H1 (cell line): ENCODE measurements at regions not wholly inside any gene's neighbourhood (a gene's known extent, or its start where the extent isn't known, plus 50 kb on each side); places are given as distances from the start of the nearest gene placed in this dataset.

ENCODE experiments used
- CTCF ChIA-PET: fragments of 300-600 bp; sonication (Branson Sonifier 250); formaldehyde crosslinking; loops from one replicate; lab custom pipeline; 2021; ENCODE audit not compliant: partially characterized antibody; lab: Charles Lee
- POLR2A ChIA-PET: fragments of 300-600 bp; sonication (Branson Sonifier 250); formaldehyde crosslinking; loops from one replicate; lab custom pipeline; 2021; ENCODE audit warnings: inconsistent platforms; ENCODE audit not compliant: partially characterized antibody; lab: Charles Lee
- DNase-seq, 2 experiments: peaks; one replicate each; pipeline versions ENCODE4 v3.0.0 to v3.0.0-alpha.2; 2010 to 2022; ENCODE audit warnings: low spot score in 2 of 2, low read depth in 1 of 2, mixed read lengths in 1 of 2
- FAIRE-seq: peaks from 2 replicates; lab custom pipeline; 2011; peaks lifted over from hg19 to GRCh38; lab: Jason Lieb, UNC
- H2AFZ ChIP-seq: 2 replicates; pipeline ENCODE4 v1.8.1; 2012; ENCODE audit warnings: low read length, inconsistent platforms
- H2AK5ac ChIP-seq: 2 replicates; pipeline ENCODE4 v1.6.1; 2013; ENCODE audit warnings: low read depth, low read length
- H2BK120ac ChIP-seq: replicated peaks from 2 replicates; pipeline ENCODE3; 2013; ENCODE audit warnings: low read depth, low read length, inconsistent platforms
- H2BK12ac ChIP-seq: 2 replicates; pipeline ENCODE4 v1.6.1; 2013; ENCODE audit warnings: low read depth, low read length
- H2BK15ac ChIP-seq: 2 replicates; pipeline ENCODE4 v1.6.1; 2013; ENCODE audit warnings: low read length
- H2BK20ac ChIP-seq: 2 replicates; pipeline ENCODE4 v1.6.1; 2013; ENCODE audit warnings: low read length
- H2BK5ac ChIP-seq: 2 replicates; pipeline ENCODE4 v1.6.1; 2013; ENCODE audit warnings: low read depth, low read length
- H3K14ac ChIP-seq: 2 replicates; pipeline ENCODE4 v1.6.1; 2013; ENCODE audit warnings: inconsistent platforms; ENCODE audit not compliant: insufficient read length
- H3K18ac ChIP-seq: 2 replicates; pipeline ENCODE4 v1.6.1; 2013; ENCODE audit warnings: low read length; ENCODE audit errors: extremely low read depth
- H3K23ac ChIP-seq: 2 replicates; pipeline ENCODE4 v1.6.1; 2013; ENCODE audit warnings: inconsistent platforms; ENCODE audit not compliant: insufficient read length
- H3K23me2 ChIP-seq: 2 replicates; pipeline ENCODE4 v1.6.1; 2013; ENCODE audit warnings: low read depth, low read length
- H3K27ac ChIP-seq: 2 replicates; pipeline ENCODE4 v1.6.1; 2011; ENCODE audit warnings: low read depth, low read length, inconsistent platforms
- H3K27me3 ChIP-seq, 4 experiments: replicated peaks in 1 of 4; 1 replicate in 1 of 4; 2 replicates in 3 of 4; pipeline versions ENCODE4 v1.6.1 to v1.8.1; 2011 to 2013; ENCODE audit warnings: low read length in 3 of 4, mild to moderate bottlenecking in 3 of 4, inconsistent platforms in 2 of 4, mixed read lengths in 2 of 4, moderate library complexity in 1 of 4; ENCODE audit not compliant: control insufficient read depth in 3 of 4, insufficient read depth in 3 of 4; ENCODE audit errors: extremely low read depth in 1 of 4
- H3K36me3 ChIP-seq, 4 experiments: 2 replicates each; pipeline versions ENCODE4 v1.6.1 to v1.8.1; 2011 to 2013; ENCODE audit warnings: mild to moderate bottlenecking in 4 of 4, low read length in 3 of 4, moderate library complexity in 2 of 4, control low read depth in 1 of 4, inconsistent platforms in 1 of 4; ENCODE audit not compliant: insufficient read depth in 4 of 4, control insufficient read depth in 2 of 4
- H3K4ac ChIP-seq: replicated peaks from 2 replicates; pipeline ENCODE3; 2013; ENCODE audit warnings: low read length, low read depth, mixed read lengths, inconsistent platforms; ENCODE audit not compliant: insufficient read length
- H3K4me1 ChIP-seq, 4 experiments: replicated peaks in 1 of 4; 1 replicate in 1 of 4; 2 replicates in 3 of 4; pipeline versions ENCODE4 v1.6.1 to v1.8.1; 2011 to 2013; ENCODE audit warnings: low read length in 3 of 4, inconsistent platforms in 2 of 4, mixed read lengths in 1 of 4; ENCODE audit not compliant: insufficient read depth in 4 of 4, control insufficient read depth in 3 of 4
- H3K4me2 ChIP-seq, 2 experiments: 2 replicates each; pipeline versions ENCODE4 v1.6.1 to v1.8.1; 2011 to 2013; ENCODE audit warnings: low read depth in 2 of 2, low read length in 2 of 2, control low read depth in 1 of 2, inconsistent platforms in 1 of 2, mild to moderate bottlenecking in 1 of 2; ENCODE audit not compliant: insufficient read depth in 1 of 2
- H3K4me3 ChIP-seq, 4 experiments: fragments of 200-600, 300-600 bp in 1 of 4; sonication (generic), shearing (Covaris generic), sonication (Bioruptor Twin) in 1 of 4; 2 replicates each; pipeline versions ENCODE4 v1.5.1 to v1.8.1; 2011 to 2016; ENCODE audit warnings: low read length in 4 of 4, low read depth in 3 of 4, control low read depth in 2 of 4, inconsistent platforms in 2 of 4, mild to moderate bottlenecking in 2 of 4, mixed read lengths in 1 of 4, moderate library complexity in 1 of 4; ENCODE audit not compliant: insufficient read depth in 2 of 4; ENCODE audit errors: extremely low read depth in 1 of 4
- H3K56ac ChIP-seq: replicated peaks from 2 replicates; pipeline ENCODE3; 2013; ENCODE audit warnings: low read depth, mild to moderate bottlenecking, mixed read lengths, low read length, inconsistent platforms; ENCODE audit not compliant: insufficient read length
- H3K79me1 ChIP-seq: 2 replicates; pipeline ENCODE4 v1.6.1; 2013; ENCODE audit warnings: low read depth, low read length, control low read depth
- H3K79me2 ChIP-seq, 2 experiments: 2 replicates each; pipeline versions ENCODE4 v1.6.1 to v1.8.1; 2012 to 2013; ENCODE audit warnings: low read length in 2 of 2, mild to moderate bottlenecking in 2 of 2, inconsistent platforms in 1 of 2; ENCODE audit not compliant: insufficient read depth in 2 of 2, control insufficient read depth in 1 of 2
- H3K9ac ChIP-seq, 4 experiments: replicated peaks in 1 of 4; 1 replicate in 1 of 4; 2 replicates in 3 of 4; pipeline versions ENCODE4 v1.6.1 to v1.8.1; 2011 to 2013; ENCODE audit warnings: low read depth in 3 of 4, low read length in 3 of 4, control low read depth in 2 of 4, mild to moderate bottlenecking in 2 of 4, moderate library complexity in 2 of 4, inconsistent platforms in 1 of 4; ENCODE audit errors: extremely low read depth in 1 of 4
- H3K9me3 ChIP-seq, 2 experiments: 2 replicates each; pipeline versions ENCODE4 v1.6.1 to v1.8.1; 2012 to 2013; ENCODE audit warnings: mild to moderate bottlenecking in 2 of 2, moderate library complexity in 2 of 2, control low read depth in 1 of 2, inconsistent platforms in 1 of 2, low read depth in 1 of 2, low read length in 1 of 2, mixed read lengths in 1 of 2; ENCODE audit not compliant: insufficient read depth in 2 of 2
- H4K20me1 ChIP-seq, 2 experiments: replicated peaks in 1 of 2; 2 replicates each; pipeline versions ENCODE3 to v1.8.1; 2011 to 2013; ENCODE audit warnings: inconsistent platforms in 2 of 2, low read length in 2 of 2, mild to moderate bottlenecking in 1 of 2; ENCODE audit not compliant: insufficient read depth in 2 of 2, control insufficient read depth in 1 of 2
- H4K5ac ChIP-seq: 2 replicates; pipeline ENCODE4 v1.6.1; 2013; ENCODE audit warnings: low read length, low read depth, mixed read lengths, inconsistent platforms; ENCODE audit not compliant: insufficient read length
- H4K8ac ChIP-seq: 2 replicates; pipeline ENCODE4 v1.8.0; 2013; ENCODE audit warnings: mild to moderate bottlenecking, moderate library complexity, low read length, inconsistent platforms; ENCODE audit not compliant: insufficient read depth; ENCODE audit errors: extremely low read depth
- H4K91ac ChIP-seq: replicated peaks from 2 replicates; pipeline ENCODE3; 2013; ENCODE audit warnings: low read length, mixed read lengths, inconsistent platforms; ENCODE audit not compliant: insufficient read length
- EGR1 ChIP-seq: IDR thresholded peaks from 2 replicates; pipeline ENCODE4 v1.6.1; 2011; ENCODE audit warnings: low read depth, low read length, borderline replicate concordance
- GABPA ChIP-seq: IDR thresholded peaks from 2 replicates; pipeline ENCODE4 v1.6.1; 2011; ENCODE audit warnings: mild to moderate bottlenecking, low read length, moderate library complexity, borderline replicate concordance; ENCODE audit not compliant: insufficient read depth
- SAP30 ChIP-seq: fragments of 300-600 bp; sonication (generic); IDR thresholded peaks from 2 replicates; pipeline ENCODE4 v1.7.1; 2012; ENCODE audit warnings: low read length, moderate library complexity, mild to moderate bottlenecking, inconsistent platforms; ENCODE audit not compliant: insufficient read depth, insufficient replicate concordance
- SUZ12 ChIP-seq: fragments of 200-600 bp; sonication (generic); IDR thresholded peaks from 2 replicates; pipeline ENCODE4 v1.6.1; 2012; ENCODE audit warnings: mild to moderate bottlenecking, inconsistent platforms, low read length, moderate library complexity, mixed read lengths
- TAF1 ChIP-seq: IDR thresholded peaks from 2 replicates; pipeline ENCODE4 v1.6.1; 2011; ENCODE audit warnings: mild to moderate bottlenecking, low read depth, low read length
- TAF7 ChIP-seq: optimal IDR thresholded peaks from 2 replicates; pipeline ENCODE3; 2011; ENCODE audit warnings: low read depth, mild to moderate bottlenecking, inconsistent platforms, low read length, moderate library complexity, borderline replicate concordance
- TCF12 ChIP-seq: IDR thresholded peaks from 2 replicates; pipeline ENCODE4 v1.6.1; 2011; ENCODE audit warnings: low read depth, mild to moderate bottlenecking, low read length
- WGBS, 2 experiments: shearing (Covaris generic) in 1 of 2; methylation state at CpG; one replicate each; pipeline versions ENCODE4 v1.1.6 to v1.1.7; 2013 to 2015; ENCODE audit warnings: low lambda C conversion rate in 2 of 2, mixed read lengths in 2 of 2, inconsistent platforms in 1 of 2, low coverage in 1 of 2, missing lambda C conversion rate in 1 of 2; ENCODE audit not compliant: insufficient replicate concordance in 2 of 2, insufficient coverage in 1 of 2, insufficient read length in 1 of 2; ENCODE audit errors: extremely low coverage in 1 of 2, missing lambda C conversion rate in 1 of 2; 5-methylcytosine and 5-hydroxymethylcytosine counted together
- TF ChIP-seq, protein P1 (sequence below): IDR thresholded peaks from 2 replicates; pipeline ENCODE4 v1.6.1; 2012; ENCODE audit warnings: inconsistent platforms
- TF ChIP-seq, protein P2 (sequence below), 3 experiments: IDR thresholded peaks; 1 replicate in 2 of 3; 2 replicates in 1 of 3; pipeline versions ENCODE4 v1.5.1 to v1.6.1; 2011; ENCODE audit warnings: low read length in 3 of 3, mild to moderate bottlenecking in 3 of 3, inconsistent platforms in 2 of 3, low read depth in 1 of 3, moderate library complexity in 1 of 3; ENCODE audit not compliant: insufficient read depth in 1 of 3; ENCODE audit errors: control extremely low read depth in 1 of 3

DNA sequence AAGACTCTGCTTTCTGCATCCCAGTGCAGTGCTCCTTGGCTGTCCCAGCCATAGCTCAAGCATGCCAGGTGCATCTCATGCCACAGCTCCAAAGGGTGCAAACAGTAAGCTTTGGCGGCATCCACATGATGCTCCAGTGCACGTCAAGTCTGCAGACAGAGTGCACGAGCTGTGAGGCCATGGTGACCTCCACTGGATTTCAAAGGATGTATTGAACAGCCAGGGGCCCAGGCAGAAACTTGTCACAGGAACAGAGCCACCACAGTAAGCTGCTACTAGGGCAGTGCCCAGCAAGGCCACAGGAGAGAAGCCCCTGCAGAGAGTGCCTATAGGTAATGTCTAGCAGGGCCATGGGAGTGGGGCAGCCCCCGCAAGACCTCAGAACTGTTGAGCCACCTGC lies 206.8 kb upstream of the DDI1 start:
- Histone ChIP-seq H2AFZ (no peak overlapping the region), H3K4me1 (no peaks in the 10 kb centered on the region), H3K4me3 (no peak overlapping the region), H3K14ac (no peak overlapping the region), H3K56ac (no peak overlapping the region), H2AK5ac (no peak overlapping the region), H2BK12ac (no peak overlapping the region), H3K23me2 (no peaks in the 10 kb centered on the region), H2BK120ac (no peak overlapping the region), H3K79me1 (no peaks in the 10 kb centered on the region), H3K4ac (no peak overlapping the region), H2BK5ac (no peak overlapping the region), H3K27ac (no peak overlapping the region), H2BK15ac (no peak overlapping the region), H3K27me3 (no peaks in the 10 kb centered on the region), H3K4me2 (no peak overlapping the region), H3K23ac (no peak overlapping the region), H3K36me3 (no peaks in the 10 kb centered on the region), H4K5ac (no peak overlapping the region), H4K91ac (no peak overlapping the region), H3K79me2 (no peaks in the 10 kb centered on the region), H2BK20ac (no peak overlapping the region), H3K9ac (no peak overlapping the region), H4K20me1 (no peaks in the 10 kb centered on the region), H3K9me3 (0 out of 4 replicates have a peak, but pooled peaks cover 0 to 3% of the 10 kb centered on the region in 2 experiments), H3K18ac (no peak overlapping the region), H4K8ac (no peak overlapping the region)
- FAIRE-seq (no peak), DNase-seq (no peak)
- ChIA-PET POLR2A (no interaction called here), CTCF (interaction anchor here (1.0 to 2.4 kb wide), 2 partner anchors 43 to 147 kb away, joined by 3 to 4 read pairs; no protein-coding TSS in a partner anchor)
- 92% methylated on average over 4 of the region's 4 CpGs; no CpG with 5 or more reads in 1 of the 2 experiments for WGBS, 2 experiments
- TF ChIP-seq EGR1 (no peak), GABPA (no peak), SAP30 (no peak), TCF12 (no peak), SUZ12 (no peak), TAF7 (no peak), TAF1 (no peak)
- TF ChIP-seq, protein P1, sequence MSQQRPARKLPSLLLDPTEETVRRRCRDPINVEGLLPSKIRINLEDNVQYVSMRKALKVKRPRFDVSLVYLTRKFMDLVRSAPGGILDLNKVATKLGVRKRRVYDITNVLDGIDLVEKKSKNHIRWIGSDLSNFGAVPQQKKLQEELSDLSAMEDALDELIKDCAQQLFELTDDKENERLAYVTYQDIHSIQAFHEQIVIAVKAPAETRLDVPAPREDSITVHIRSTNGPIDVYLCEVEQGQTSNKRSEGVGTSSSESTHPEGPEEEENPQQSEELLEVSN = no peak
- TF ChIP-seq, protein P2, sequence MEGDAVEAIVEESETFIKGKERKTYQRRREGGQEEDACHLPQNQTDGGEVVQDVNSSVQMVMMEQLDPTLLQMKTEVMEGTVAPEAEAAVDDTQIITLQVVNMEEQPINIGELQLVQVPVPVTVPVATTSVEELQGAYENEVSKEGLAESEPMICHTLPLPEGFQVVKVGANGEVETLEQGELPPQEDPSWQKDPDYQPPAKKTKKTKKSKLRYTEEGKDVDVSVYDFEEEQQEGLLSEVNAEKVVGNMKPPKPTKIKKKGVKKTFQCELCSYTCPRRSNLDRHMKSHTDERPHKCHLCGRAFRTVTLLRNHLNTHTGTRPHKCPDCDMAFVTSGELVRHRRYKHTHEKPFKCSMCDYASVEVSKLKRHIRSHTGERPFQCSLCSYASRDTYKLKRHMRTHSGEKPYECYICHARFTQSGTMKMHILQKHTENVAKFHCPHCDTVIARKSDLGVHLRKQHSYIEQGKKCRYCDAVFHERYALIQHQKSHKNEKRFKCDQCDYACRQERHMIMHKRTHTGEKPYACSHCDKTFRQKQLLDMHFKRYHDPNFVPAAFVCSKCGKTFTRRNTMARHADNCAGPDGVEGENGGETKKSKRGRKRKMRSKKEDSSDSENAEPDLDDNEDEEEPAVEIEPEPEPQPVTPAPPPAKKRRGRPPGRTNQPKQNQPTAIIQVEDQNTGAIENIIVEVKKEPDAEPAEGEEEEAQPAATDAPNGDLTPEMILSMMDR (IDR thresholded peaks at IDR 0.05; ENCODE audit: control extremely low read depth in 1 of 3, insufficient read depth in 1 of 3, low read depth in 1 of 3, low read length in 3 of 3) = no peak
